GM18909 (cell line): ENCODE measurements at regions not wholly inside any gene's neighbourhood (a gene's known extent, or its start where the extent isn't known, plus 50 kb on each side); places are given as distances from the start of the nearest gene placed in this dataset.
"Not testable (repeated sequence)": the region's sequence is repeated elsewhere in the genome, so short reads cannot be mapped to it uniquely, and the experiment has no call there.

Source experiments
- ATAC-seq: cut with Tn5 transposase; IDR thresholded peaks from one replicate; pipeline ENCODE4 v1.9.1; 2021; ENCODE audit warnings: mild to moderate bottlenecking; ENCODE audit not compliant: unreplicated experiment, poor library complexity

DNA sequence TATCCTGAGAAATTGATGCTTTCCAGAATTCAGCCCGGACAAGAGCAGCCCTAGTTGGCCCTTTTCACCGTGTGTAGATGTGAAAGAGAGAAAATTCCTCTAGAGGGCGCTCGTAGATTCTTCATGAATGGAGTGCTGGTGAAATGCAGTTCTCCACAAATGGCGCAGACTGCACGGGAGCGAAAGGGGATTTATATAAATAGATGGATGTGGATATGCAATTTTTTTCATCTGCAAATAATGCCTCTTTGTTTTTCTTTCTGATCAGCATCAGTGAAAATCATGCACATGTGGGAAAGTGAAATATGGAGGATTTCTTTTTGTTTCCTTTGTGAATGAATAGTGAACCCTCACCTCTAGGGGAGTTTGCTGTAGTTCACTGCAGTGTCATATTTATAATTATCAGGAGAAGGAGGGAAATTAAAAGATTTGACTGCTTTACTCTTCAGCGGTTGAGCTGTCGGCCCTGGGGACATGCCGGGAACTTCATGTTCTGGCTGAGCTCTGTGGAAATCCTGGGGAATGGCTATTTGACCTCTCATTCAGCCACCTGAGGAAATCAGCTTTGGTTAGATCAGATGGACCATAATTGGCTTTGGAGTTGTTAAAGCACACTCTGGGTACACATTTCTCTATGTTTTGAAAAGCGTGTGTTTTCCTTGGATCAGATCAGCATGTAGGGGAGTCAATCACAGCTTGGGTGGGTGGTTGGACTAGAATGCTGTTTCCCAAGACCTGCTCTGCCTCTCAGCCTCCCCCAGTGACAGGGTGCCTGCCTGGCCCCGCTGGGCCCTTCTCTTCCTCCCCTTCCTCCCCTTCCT is 115.0 kb upstream of the SHISA3 start:
- ATAC-seq, result peak; percentile 77

DNA sequence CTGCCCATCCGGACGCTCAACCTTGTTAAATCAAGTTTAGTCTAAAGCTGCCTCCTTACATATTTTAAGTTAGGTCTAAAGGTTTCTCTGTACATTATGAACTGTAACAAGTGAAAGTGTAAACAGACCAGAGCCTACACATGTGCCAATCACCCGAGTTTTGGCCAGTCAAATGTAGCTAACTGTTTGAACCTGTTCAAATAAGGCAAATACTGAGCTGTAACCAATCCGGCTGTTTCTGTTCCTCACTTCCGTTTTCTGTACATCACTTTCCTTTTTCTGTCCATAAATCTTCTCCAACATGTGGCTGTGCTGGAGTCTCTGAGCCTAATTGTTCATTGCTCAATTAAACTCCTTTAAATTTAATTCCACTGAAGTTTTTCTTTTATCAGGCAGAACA is 113.3 kb upstream of the SHISA3 start:
- no peak for ATAC-seq

DNA sequence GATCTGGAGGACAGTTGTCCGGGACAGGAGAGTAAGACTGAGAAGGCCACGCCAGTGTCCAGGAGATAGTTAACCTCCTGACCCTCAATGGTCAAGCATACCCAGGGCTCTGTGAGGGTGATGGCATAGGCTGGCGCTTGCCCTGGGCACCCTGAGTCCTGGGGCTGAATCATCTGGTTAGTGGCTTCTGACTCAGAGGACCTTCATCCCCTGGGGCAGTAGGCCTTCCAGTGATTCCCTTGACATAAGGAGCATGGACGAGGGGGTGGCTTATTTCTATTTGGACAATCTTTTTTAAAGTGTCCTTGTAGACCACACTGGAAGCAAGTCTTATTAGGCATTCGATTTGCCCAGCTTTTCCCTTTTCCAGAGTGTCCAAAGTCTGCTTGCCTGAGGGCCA is 108.4 kb upstream of the SHISA3 start:
- not testable (repeated sequence) for ATAC-seq

DNA sequence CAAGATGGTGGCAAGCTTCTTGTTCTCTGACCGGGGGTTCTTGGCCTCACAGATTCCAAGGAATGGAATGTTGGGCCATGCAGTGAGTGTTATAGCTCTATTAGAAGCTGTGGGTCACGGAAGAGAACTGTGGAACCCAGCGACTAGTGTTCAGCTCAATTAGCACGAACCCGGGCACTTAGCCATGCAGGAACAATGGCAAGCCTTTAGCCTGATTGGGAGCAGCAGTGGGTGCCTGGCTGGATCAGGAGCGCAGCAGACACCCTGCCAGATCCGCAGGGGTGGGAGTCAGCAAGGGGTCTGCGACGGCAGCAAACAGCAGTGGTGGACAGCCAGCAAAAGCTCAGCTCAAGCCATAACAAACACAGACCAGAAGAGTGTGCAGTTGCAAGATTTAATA is 105.1 kb upstream of the SHISA3 start:
- ATAC-seq, result not testable (repeated sequence)

DNA sequence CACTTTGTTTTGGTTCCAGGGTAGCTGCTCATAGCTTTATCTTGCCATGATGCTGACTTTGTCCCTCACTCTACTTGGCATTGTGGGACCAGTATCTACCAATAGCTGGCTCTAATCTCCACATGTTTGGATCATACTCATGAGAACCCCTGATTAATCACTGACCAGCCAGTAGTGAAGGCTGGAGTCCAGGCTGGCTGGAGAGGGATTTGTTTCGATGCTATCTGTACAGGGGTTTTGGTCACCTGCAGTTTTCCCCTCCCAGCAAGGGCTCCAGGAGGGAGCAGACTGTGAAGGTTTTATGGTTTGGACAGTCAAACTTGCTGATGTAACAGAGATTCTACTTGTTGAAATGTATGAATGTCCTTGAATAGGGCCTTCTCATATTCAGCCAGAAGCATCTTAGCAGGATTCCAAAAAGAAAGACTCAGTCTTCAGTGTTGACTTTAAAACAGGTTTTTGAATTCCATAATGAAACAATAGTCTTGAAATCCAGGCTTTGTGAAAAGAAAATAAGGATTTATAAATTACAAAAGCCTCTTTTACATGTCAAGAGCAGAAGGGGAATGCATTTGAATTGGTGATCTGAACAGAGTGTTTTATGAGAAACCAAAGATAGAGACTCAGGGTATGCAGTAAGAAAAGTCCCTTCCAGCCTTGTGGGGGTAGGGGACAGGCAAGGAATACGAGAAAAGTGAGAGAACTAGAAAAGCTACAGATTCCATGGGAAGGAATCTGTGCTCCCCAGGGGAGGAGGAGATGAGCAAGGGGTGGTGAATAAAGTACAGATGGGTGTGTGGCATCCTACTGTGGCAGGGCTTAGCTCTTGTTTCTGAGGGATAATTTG is 103.1 kb upstream of the SHISA3 start:
- ATAC-seq, result no peak

DNA sequence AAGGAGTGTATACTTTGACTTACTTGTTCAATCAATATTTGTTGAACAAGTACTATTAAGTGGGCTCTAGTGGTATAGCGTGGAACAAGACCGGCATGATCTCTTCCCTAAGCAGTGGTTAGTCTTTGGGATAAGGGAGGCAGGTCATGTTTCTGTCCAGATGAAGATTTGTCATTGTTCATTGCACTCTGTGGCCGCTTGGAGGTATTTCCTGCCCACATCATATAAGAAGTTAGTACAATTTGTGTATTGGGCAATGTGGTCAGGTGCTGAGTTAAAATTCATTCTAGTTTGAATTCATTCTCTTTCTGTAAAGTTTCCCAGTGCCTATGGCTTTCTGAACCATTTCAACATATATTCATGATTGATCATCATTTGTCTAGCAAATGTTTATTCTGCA is 101.1 kb upstream of the SHISA3 start:
- no peak for ATAC-seq

DNA sequence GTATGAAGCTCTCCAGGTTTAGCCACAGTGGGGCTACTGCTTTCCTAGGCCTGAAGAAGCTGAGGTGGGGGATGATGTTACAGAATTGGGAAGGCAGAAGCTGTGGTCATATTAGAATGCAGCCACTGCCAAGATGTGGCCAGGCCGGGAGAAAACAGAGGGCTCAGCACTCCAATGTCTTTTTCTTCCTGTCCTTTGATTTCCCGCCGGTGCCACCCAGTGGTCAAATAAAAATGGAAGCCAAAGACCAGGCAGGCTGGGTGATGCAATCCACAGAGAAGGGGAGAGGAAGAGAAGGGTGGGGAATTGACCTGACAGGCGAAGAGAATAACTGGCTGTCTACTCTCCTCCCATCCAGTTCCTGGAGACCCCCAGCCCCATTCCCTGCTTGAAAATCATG is 94.9 kb upstream of the SHISA3 start:
- peak; percentile 70 for ATAC-seq

DNA sequence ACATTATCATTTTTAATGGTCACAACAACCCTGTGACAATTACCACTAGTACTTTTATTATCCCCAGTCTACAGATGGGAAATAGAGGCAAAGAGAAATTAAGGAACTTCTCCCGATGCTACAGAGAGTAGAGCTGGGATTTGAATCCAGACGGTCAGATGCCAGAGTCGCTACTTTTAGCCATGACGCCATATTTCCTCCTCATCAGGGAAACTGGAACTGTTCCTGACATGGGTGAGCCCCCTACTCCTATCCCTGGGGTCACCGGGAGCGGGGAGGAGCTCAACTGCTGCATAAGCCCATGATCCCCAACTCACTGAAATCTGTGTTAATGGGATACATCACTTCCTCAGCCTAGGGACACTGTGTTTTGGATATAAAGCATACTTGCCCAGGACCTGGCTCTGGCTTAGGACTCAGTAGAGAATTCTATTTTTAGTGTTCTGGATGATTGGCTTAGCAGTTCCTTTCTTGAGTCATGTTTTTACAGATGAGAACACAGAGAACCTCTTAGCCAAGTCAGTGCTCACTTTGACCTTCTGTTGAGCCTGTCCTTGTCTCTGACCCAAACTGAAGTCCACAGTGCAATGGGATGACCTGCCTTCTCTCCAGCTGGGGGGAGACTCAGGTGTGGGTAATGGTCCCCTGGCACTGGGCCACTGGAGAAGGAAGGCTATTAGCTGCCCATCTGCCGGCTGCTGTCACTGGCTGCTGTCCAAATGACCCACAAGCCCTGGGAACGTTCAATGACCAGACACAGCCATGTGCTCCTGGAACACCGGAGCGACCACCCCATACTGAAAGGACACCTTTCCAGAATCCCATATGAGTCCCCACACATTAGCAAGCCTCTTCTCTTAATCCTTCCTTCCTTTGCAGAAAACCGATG is 90.8 kb upstream of the SHISA3 start:
- ATAC-seq, result no peak

DNA sequence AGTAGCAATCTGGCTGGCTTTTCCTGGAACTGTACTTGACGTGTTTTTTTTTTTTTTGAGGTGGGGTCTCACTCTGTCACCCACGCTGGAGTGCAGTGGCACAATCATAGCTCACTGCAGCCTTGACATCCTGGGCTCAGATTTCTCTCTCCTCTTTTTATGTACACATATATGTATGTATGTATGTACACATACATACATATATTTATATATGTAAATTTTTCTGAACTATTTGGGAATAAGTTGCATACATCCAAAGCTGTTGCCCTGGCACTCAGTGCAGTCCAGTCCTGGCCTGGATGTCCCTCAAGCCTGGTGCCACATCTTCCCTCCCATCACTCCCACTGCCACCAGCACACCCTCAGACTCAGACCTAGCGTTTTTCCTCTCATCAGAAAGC is 89.0 kb upstream of the SHISA3 start:
- ATAC-seq, result no peak

DNA sequence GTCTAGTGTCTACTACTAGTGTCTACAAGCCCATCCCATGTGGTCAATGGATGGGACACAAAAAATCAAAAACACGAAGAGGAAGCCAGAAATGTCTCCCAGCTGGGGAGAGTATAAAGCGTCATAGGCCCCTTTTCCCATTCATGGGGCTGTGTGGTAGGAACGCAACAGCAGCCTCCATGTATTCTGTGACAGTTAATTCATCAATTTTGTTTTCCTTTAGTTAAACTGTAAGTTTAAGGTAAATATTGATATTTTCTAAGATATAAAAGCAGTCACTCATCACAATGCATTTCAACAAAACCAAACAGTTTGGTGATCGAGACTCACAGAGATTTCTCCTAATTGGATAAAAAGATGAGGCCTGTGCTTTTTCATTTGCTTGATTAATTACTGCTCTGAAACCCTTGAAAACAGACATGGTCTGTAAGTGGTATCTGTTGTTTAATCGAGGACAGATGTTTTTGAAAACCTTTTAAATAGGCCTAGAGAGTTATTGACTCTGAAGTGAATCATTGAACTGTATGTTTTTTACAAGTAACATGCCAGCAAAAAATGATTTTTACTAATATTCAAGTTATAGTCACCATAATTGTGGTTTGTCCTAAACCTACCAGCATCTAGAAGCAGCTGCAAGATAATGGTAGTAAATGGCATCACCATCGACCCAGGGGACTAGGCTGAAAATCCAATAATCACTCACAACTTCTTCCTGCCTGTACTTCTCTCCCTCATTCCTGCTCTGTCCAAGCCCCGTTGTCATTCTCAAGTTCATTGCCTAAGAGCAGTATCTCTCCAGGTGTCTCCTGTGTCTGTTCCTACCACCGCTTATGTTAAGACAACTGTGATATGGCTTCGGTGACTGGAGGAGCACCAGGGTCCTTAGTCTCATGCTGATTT is 87.7 kb upstream of the SHISA3 start:
- no peak for ATAC-seq

DNA sequence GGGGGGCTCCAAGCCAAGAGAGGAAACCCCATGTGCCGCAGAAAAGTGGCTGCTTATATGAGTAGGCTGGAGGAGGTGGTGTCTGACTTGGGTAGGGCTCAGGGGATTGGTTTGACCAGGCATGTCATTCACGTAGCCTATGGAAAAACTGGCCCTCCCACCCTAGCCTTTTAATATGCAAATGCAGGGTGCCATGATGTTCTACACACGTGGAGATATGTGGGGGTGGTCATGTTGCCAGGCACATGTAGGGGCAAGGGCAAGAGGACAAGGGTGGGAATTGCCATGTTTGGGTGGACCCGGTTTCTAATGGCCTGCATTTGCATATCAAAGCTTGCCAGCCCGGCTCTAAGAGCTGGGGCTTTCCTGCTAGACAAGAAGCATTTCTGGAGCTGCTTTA is 86.9 kb upstream of the SHISA3 start:
- ATAC-seq, result no peak

DNA sequence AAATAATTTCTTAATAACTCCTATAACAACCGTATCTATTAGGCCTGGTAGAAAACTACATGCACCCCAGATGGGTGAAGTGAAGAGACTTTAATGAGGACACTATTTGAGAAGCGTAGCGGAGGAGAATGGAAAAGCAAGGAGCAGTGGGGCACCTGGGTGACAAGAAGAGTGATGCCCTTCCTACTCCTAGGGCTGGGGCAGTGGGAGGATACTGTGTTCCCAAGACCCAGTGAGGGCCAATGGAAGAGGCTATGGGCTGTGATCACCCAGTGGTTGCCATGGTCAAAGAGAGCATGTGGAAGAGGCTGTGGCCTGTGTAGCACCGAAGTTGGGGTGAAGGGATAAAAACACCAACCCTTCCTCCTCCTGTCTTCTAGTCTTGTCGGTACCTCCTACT is 86.5 kb upstream of the SHISA3 start:
- ATAC-seq, result no peak

DNA sequence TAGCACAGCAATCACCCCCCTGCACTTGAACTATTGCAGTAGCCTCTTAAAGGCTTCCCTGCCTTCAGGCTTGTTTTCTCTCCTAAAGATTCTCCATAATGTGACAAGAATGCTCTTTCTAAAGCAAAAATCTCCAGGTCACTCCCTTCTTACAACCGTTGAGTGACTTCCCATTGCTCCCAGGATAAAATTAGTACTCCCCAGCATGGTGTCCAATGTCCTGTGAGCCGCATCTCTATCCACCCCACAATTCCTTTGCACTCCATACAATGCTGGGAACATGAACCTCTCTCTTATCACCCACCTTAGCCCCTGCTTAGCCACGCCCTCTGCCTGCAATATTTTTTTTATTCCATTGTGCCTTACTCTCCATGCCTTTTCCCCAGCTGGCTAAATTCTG is 85.7 kb upstream of the SHISA3 start:
- ATAC-seq, result no peak

DNA sequence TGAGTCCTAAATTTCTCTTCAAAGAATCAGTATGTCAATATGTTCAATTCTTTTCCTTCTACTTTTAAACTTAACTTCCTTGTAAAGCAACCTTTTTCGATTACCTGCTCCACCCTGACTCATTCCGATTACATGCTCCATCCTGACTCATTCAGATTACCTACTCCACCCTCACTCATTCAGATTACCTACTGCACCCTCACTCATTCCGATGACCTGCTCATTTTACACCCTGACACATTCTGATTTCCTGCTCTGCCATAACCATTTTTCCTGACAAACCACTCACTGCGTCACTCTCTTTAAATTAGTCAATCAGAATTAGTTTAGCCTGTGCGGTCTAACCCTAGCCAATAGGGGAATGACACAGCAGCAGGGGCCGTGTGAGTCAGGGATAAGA is 83.9 kb upstream of the SHISA3 start:
- ATAC-seq, result not testable (repeated sequence)

DNA sequence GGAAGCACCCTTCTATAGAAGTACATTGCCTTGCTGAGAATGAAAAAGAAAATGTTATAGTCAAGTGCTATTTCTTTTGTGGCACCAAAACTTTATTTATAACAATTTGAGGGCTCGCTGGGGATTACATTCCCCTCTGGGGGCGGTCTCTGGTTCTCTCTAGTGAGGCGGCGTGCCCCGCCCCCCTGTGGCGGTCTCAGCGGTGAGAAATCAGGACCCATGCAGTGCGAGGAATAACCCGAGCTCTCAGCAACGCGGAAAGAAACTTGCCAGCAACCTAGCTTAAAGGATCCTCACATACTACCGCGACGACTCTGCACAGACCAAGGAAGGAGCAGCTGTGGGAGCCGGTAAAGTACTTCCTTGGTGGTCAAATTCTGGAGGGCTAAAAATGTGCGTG is 83.4 kb upstream of the SHISA3 start:
- no peak for ATAC-seq

DNA sequence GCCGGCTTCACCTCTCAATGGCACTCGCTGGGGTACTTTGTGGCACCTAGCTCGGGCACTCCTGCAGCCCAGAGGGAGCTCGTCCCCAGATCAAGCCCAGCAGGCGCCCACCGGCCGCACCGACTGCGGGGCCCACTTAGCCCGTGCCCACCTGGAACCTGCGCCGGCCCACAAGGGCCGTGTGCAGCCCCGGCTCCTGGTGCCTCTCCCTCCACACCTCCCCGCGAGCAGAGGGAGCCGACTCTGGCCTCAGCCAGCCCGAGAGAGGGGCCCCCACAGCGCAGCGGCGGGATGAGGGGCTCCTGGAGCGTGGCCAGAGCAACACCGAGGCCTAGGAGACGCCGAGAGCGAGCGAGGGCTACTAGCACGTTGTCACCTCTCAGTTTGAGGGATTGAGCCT is 82.1 kb upstream of the SHISA3 start:
- no peak for ATAC-seq

DNA sequence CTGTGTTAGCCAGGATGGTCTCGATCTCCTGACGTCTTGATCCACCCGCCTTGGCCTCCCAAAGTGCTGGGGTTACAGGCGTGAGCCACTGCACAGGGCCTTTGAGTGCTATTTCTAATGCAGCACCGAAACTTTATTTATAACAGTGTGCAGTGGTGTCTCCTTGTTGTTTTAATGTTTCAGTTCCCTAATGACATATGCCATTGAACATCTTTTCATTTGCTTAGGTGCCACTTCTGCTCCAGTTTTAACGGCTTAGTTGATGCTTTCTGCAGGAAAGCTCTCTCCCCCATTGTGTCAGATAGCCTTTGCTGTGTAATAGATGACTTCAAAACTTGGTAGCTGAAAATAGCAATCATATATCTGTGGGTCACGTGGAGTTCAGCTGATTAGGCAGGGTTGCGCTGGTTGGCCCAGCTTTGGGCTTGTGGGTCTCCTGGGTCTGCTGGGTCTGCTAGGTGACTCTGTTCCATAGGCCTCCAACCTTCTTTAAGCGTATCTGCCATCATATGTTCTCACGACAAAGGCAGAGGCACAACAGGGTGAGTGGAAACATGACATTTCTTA is 76.4 kb upstream of the SHISA3 start:
- ATAC-seq, result no peak

DNA sequence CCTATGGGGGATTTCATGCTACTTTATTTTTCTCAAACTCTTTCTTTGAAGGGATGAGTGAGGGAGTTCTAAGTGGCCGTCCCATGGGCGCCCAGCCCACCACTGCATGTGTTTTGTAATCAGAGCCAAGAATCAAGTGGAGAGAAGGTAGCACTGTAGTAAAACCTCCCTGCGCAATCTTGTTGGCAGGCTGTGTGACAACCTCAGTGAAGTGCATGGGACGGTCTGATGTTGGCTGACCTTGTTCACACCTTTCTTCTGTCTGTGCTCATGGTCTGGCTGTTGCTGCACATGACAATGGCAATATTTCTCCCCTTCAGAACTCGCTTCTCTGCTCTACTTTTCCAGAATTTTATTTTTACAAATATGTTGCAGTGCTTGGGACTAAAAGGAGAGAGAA is 71.2 kb upstream of the SHISA3 start:
- no peak for ATAC-seq

DNA sequence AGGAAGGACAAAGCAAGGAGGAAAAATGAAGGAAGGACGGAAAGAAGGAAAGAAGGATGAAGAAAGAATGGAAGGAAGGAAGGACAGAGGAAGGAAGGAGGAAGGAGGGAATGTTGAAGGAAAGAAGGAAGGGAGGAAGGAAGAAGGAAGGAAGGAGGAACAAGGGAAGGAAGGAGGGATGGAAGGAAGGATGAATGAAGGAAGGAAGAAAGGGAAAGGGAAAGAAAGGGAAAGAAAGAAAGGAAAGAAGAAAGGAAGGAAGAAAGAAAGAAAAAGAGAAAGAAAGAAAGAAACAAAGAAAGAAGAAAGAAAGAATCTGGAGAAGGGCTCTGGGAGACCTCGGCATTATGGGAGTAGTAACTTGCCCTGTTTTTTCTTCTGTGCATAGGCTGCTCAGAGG is 70.8 kb upstream of the SHISA3 start:
- ATAC-seq, result no peak
